Stimulated activated CD4-positive, alpha-beta T cell treated with anti-CD3 and anti-CD28 coated beads, TNF-alpha, amount 100 ng/mL, for 24 hours (primary cell): ENCODE measurements at regions not wholly inside any gene's neighbourhood (a gene's known extent, or its start where the extent isn't known, plus 50 kb on each side); places are given as distances from the start of the nearest gene placed in this dataset.
"Not testable (repeated sequence)": the region's sequence is repeated elsewhere in the genome, so short reads cannot be mapped to it uniquely, and the experiment has no call there.

Experiments
- DNase-seq, 3 experiments: peaks; one replicate each; pipeline ENCODE4 v3.0.0-alpha.2; 2020; ENCODE audit warnings: low read depth in 3 of 3

- peak; percentile 48 to 77 (median 75) for DNase-seq
Measured at GRCh38 chr10:3935141-3935540, 150.1 kb upstream of the KLF6 start.

- DNase-seq = no peak
Measured at GRCh38 chr10:3933733-3934132, 148.7 kb upstream of the KLF6 start.

GRCh38 chr10:3932597-3933375 lies 147.8 kb upstream of the KLF6 start:
- DNase-seq = no peak

- no peak for DNase-seq
Measured at GRCh38 chr10:3931901-3932300, 146.9 kb upstream of the KLF6 start.

GRCh38 chr10:3931224-3931623 lies 146.2 kb upstream of the KLF6 start:
- DNase-seq = no peak

GRCh38 chr10:3928569-3928968 lies 143.6 kb upstream of the KLF6 start:
- no peak for DNase-seq

GRCh38 chr10:3928078-3928477 lies 143.1 kb upstream of the KLF6 start:
- DNase-seq = no peak

GRCh38 chr10:3926675-3927525 lies 141.9 kb upstream of the KLF6 start:
- no peak for DNase-seq

- DNase-seq = no peak
Measured at GRCh38 chr10:3926258-3926657, 141.2 kb upstream of the KLF6 start.

- DNase-seq = no peak
Measured at GRCh38 chr10:3925184-3925583, 140.2 kb upstream of the KLF6 start.

- no peak for DNase-seq
Measured at GRCh38 chr10:3924344-3924743, 139.3 kb upstream of the KLF6 start.

- no peak for DNase-seq
Measured at GRCh38 chr10:3923033-3923432, 138.0 kb upstream of the KLF6 start.

- no peak for DNase-seq
Measured at GRCh38 chr10:3919709-3920308, 134.8 kb upstream of the KLF6 start.

- DNase-seq = not testable (repeated sequence)
Measured at GRCh38 chr10:3917392-3917791, 132.4 kb upstream of the KLF6 start.

GRCh38 chr10:3914733-3915132 lies 129.7 kb upstream of the KLF6 start:
- no peak for DNase-seq

GRCh38 chr10:3911713-3912442 lies 126.9 kb upstream of the KLF6 start:
- no peak for DNase-seq

GRCh38 chr10:3911241-3911640 lies 126.2 kb upstream of the KLF6 start:
- DNase-seq = no peak

- no peak for DNase-seq
Measured at GRCh38 chr10:3909339-3909738, 124.3 kb upstream of the KLF6 start.

GRCh38 chr10:3908183-3908582 lies 123.2 kb upstream of the KLF6 start:
- no peak for DNase-seq

- DNase-seq = no peak
Measured at GRCh38 chr10:3907514-3907913, 122.5 kb upstream of the KLF6 start.

GRCh38 chr10:3906511-3907111 lies 121.6 kb upstream of the KLF6 start:
- DNase-seq = no peak
